GM04504 (cell line): ENCODE measurements at regions not wholly inside any gene's neighbourhood (a gene's known extent, or its start where the extent isn't known, plus 50 kb on each side); places are given as distances from the start of the nearest gene placed in this dataset.

Experiments used
- DNase-seq: peaks from one replicate; pipeline ENCODE4 v3.0.0-alpha.2; 2012; ENCODE audit warnings: low read depth

DNA sequence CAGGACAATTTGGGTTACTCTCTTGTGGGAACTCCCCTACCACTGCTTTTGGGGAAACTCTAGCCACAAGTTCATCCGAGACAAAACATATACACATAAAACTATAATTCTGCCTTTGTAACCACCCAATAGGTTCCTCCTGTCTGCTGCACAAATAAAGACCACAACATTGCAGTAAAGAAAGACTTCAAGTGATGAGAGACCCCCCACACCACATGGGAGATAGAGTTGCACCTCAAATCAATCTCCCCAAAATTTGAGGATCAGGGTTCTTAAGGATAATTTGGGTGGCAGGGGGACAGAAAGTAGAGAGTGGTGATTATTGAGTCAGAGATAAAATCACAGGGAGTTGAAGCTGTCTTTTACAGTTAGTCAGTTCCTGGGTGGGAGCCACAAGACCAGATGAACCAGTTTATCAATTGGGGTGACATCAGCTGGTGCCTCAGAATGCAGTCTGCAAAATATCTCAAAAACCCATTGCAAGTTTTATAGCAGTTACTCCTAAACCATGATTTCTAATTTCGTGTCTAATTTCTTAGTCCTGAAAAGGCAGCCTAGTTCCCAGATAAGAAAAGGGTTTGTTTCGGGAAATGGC is 1348.5 kb downstream of the PCDH9 start:
- no peak for DNase-seq

DNA sequence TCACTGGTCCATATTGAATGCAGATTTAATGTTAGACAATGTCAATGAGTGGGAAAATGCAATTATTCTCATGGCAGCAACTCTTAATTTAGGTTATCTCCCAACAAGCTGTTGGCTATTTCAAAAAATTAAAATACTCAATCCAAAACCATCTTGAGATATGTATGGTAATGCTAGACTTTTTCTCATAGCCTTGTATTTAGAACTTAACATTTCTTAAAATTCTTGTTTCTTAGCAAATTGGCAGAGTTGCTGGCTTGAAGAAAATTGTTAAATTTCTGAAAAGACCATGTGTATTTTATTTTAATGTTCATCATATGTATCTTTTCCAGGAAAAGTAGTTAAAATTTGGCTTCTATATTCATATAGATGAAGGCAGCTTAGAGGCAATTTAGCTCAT is 1355.1 kb downstream of the PCDH9 start:
- no peak for DNase-seq

GRCh38 chr13:65872448-65872847 is 1357.7 kb downstream of the PCDH9 start:
- DNase-seq = no peak

DNA sequence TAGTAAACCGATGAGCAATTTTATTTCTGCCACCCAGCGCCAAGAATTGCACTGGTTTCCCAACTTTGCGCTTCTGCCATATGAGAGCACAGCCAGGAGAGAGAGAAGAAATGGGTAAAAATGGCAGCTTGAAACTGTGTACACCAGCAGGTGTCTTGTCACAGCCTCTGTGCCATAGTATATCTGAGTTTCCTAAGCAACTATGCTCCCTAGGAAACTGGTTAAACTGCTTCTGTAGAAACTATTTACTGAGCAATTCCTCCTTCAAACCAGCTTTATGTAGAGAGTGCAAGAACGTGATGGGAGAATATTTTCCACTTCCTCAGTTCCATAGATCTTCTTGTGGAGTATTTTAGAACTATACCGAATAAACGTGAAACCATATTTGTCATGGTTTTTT is 1361.3 kb downstream of the PCDH9 start:
- no peak for DNase-seq

DNA sequence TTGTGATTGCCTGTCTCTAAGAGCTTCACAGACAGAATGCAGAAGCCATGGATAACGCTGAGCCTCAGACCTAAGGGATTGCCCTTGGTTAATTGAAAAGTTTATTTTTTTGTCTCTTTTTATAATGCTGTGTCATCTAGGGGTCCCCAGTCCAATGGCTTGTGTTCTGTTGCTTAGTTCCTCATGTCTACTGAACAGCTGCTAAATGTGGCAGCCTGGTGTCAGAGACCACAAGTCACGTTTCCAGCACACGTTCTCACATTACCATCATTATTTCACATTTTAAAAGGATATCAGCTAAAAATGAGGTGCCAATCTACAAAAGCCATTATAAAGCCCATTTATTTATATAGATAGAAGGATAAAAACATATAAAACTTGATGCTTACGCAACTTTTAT is 1362.0 kb downstream of the PCDH9 start:
- DNase-seq = no peak

- DNase-seq = no peak
Observed at GRCh38 chr13:65866138-65866537, 1364.0 kb downstream of the PCDH9 start.

- DNase-seq = no peak
Observed at GRCh38 chr13:65865206-65865605, 1364.9 kb downstream of the PCDH9 start.

DNA sequence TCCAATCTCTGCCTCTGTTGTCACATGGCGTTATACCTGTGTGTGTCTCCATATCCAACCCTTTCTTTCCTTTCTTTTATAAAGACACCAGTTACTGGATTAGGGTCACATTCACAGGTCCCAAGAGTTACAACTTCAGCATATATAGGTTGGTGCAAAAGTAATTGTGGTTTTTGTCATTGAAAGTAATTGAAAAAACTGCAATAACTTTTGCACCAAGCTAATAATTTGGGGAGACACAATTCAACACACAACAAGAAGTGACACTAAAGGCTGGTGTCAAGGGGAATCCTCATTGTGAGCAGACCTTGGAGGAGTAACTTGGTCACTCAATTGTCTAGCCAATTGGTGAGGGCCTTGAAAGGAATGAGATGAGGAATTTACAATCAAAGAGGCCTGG is 1366.1 kb downstream of the PCDH9 start:
- no peak for DNase-seq

- no peak for DNase-seq
Observed at GRCh38 chr13:65860306-65860705, 1369.8 kb downstream of the PCDH9 start.

- DNase-seq = no peak
Observed at GRCh38 chr13:65857942-65858565, 1372.1 kb downstream of the PCDH9 start.

GRCh38 chr13:65856431-65856830 is 1373.7 kb downstream of the PCDH9 start:
- peak; percentile 0 for DNase-seq

DNA sequence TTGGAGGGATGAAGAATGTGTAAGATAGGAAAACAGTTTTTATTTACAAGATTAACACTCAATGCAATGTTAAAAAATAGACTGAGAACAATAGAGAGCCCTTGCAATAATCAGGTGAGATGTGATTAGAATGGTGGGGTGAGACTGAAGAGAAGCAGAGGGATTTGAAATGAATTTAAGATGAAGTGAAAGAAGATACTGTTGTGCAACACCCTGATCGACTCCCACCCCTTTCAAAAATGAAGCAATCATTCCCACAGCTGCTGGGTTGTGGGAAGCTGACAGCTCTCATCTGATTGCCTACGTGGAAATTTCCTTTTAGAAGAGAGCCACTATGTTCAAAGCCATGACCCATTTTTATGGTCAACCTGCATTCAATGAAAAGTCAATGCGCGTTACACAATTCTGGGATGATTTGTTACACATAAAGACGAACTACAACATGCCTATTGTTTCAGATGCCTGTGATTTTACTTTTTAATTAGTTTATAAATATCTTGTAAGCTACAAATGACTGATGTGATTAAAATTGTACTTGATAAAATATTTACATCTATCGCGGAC is 1374.8 kb downstream of the PCDH9 start:
- DNase-seq = no peak

GRCh38 chr13:65854431-65854830 is 1375.7 kb downstream of the PCDH9 start:
- DNase-seq = no peak

DNA sequence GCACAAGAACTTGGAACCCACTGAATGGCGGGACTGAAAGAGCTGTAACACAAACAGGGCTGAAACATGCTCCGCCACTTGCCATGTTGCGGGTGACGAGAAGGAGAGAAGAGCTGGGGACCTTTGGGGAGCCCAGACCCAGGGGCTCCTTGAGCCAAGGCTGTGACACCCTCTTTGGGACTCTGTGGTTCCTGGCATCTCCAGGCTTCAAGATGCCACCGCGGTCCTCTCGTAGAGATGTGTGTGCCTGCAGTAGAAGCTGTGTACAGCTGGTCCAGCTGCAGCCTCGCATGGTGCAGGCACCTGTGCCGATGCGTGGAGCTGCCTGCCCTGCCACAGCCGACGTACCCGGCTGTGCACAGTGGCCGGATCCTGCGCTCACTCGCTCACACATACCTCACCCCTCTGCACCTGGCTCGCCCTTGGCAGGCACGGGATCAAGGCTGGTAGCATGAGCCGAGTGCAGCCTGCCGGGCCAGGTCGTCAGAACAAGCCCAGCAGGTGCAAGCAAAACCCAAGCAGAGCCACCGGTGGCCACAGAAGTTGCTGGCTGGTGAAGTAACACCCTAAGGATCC is 1385.8 kb downstream of the PCDH9 start:
- no peak for DNase-seq

GRCh38 chr13:65843314-65843731 is 1386.8 kb downstream of the PCDH9 start:
- no peak for DNase-seq

DNA sequence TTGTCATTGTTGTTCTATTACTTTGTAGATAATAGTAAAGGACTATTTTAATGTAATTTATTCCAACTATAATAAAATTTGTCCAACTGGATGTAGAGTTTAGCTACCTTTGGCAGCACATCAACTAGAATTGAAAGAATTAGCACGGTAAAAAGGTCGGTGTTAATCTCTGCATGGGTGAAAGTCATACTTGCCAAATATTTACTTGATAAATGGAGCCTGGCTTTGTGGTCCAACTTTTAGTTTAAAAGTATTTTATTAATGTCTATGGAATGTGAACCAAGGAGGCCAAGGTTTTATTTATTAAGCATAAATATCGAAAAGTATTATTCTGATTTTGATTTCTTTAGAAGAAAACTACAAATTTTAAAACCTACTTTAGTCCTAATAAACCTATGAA is 1389.0 kb downstream of the PCDH9 start:
- no peak for DNase-seq

DNA sequence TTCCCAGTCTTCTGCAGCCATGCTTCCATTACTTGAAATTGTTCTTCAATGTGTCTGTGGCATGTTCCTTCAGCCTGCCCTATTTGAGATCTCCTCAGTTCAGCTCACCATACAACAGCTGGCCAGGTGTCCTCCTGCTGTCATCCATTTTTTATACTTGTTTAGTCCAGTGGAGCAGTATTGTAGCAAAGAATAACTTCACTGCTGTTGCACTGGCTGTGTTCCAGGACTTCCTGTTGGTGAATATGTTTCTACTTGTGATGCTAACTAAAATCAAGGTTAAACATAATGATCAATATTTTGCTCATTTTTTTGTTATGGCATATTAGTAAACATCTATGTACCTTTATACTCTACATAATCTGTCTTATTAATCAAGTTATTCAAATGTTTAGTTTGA is 1394.1 kb downstream of the PCDH9 start:
- DNase-seq = no peak

- no peak for DNase-seq
Observed at GRCh38 chr13:65834897-65835296, 1395.2 kb downstream of the PCDH9 start.

- no peak for DNase-seq
Observed at GRCh38 chr13:65830411-65831205, 1399.5 kb downstream of the PCDH9 start.

DNA sequence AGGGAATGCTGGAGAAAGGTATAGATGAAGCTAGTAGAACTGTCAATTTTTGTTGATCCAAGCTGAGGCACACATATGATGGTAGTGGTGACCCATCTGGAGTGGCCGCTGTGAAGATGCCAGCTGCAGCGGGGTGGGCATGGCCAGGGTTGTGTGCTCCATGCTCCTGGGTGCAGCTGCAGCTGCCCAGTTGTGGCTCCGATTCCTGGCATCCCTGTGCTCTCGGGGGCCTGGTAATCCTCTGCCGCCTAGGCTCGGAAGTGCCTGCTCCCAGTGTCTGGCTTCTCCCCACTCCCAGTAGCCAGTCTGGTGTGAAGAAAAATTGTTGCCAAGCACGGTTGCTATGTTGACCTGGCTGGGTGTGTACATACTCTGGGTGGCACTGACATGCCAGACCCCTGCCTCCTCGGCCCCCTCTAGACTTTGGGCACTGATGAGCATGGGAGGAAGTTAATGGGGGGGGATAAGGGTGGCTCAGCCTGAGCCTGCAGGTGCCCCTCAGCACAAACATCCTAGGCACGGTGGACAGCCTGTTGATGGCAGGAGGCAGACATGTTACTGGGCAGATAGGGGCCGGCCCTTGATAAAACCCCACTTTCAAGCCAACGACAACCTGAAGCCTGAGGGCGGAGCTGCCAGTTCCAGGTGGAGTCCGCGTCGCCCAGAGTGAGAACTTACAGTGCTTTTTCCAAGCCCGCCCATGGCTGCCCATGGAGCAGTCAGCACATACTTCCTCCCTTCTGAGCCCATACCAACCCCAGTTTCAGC is 1400.7 kb downstream of the PCDH9 start:
- DNase-seq = no peak

DNA sequence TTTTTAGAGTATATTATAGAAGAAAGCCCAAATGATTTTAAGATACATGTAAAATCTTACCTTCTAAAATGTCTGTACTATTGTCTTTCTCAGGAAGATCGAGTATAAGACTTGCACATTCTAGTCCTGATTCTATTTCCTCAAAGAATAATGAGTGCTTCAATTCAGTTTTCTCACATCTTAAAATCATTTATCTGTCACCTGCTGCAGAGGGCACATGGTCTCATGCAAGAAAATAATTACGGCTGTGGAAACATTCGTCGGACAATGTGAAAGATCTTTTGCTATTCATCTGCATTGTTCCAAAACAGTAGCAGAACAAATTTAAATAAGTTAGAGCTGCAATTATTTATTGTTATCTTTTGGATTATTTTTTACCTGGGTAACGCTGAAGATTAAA is 1403.5 kb downstream of the PCDH9 start:
- DNase-seq = no peak

DNA sequence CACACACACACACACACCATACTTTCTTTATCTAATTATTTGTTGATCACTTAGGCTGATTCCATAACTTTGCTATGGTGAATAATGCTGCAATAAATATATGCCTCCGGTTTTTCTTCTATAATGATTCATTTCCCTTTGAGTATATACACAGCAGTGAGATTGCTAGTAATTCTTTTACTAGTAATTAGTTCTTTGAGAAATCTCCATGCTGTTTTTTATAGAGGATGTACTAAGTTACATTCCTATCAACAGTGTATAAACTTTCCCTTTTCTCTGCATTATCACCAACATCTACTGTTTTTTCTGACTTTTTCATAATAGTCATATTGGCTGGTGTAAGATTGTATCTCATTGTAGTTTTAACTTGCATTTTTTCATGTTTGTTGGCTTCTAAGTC is 1405.1 kb downstream of the PCDH9 start:
- DNase-seq = no peak
